GM12878 (cell line): ENCODE measurements at regions not wholly inside any gene's neighbourhood (a gene's known extent, or its start where the extent isn't known, plus 50 kb on each side); places are given as distances from the start of the nearest gene placed in this dataset.
A peak's percentile ranks its signal among the peaks of the same experiment; 100 is the strongest.

Source experiments
- ATAC-seq: fragments of 200-7000 bp; cut with Tn5 transposase; 3 replicates; pipeline ENCODE4 v1.9.1; 2020; ENCODE audit warnings: mild to moderate bottlenecking, moderate library complexity
- BruUV-seq: library from RNA; stranded (reverse); fragments of 400-500 nt; replicated peaks from 2 replicates; lab custom pipeline; 2021; lab: Mats Ljungman, UMichigan
- CTCF ChIA-PET: fragments of 300-600 bp; sonication (Branson Sonifier 250); formaldehyde crosslinking; extraction: SDS; loops from one replicate; lab custom pipeline; 2021; ENCODE audit warnings: inconsistent platforms; lab: Yijun Ruan, JAX
- POLR2A ChIA-PET: fragments of 350-600 bp; formaldehyde crosslinking; extraction: SDS; loops from one replicate; lab custom pipeline; 2021; ENCODE audit warnings: inconsistent platforms; lab: Charles Lee
- RAD21 ChIA-PET: fragments of 300-600 bp; sonication (Branson Sonifier 250); formaldehyde crosslinking; loops from one replicate; lab custom pipeline; 2023; ENCODE audit warnings: antibody characterized with exemption; ENCODE audit not compliant: unreplicated experiment; lab: Charles Lee
- SMC1A ChIA-PET: fragments of 300-600 bp; sonication (Branson Sonifier 250); formaldehyde crosslinking; loops from one replicate; lab custom pipeline; 2023; ENCODE audit not compliant: unreplicated experiment, uncharacterized antibody; lab: Charles Lee
- DNase-seq: peaks from one replicate; pipeline ENCODE4 v3.0.0-alpha.2; 2011; ENCODE audit warnings: low read depth, low spot score
- FAIRE-seq: peaks from 3 replicates; lab custom pipeline; 2011; peaks lifted over from hg19 to GRCh38; lab: Jason Lieb, UNC
- H2AFZ ChIP-seq: 2 replicates; pipeline ENCODE4 v1.6.0; 2011; ENCODE audit warnings: low read depth, low read length, control low read depth; ENCODE audit not compliant: control insufficient read depth
- H3K27ac ChIP-seq: 2 replicates; pipeline ENCODE4 v1.5.1; 2011; ENCODE audit warnings: control low read depth; ENCODE audit not compliant: control insufficient read depth, insufficient read depth
- H3K27me3 ChIP-seq, 2 experiments: replicated peaks in 1 of 2; 2 replicates each; pipeline versions ENCODE4 v1.6.0 to v1.6.1; 2011; ENCODE audit warnings: low read length in 1 of 2; ENCODE audit not compliant: control insufficient read depth in 2 of 2, insufficient read depth in 2 of 2
- H3K36me3 ChIP-seq, 2 experiments: 2 replicates each; pipeline ENCODE4 v1.5.1; 2011; ENCODE audit warnings: low read length in 1 of 2; ENCODE audit not compliant: control insufficient read depth in 2 of 2, insufficient read depth in 2 of 2
- H3K4me1 ChIP-seq: 2 replicates; pipeline ENCODE4 v1.6.1; 2011; ENCODE audit warnings: mild to moderate bottlenecking, low read length, moderate library complexity, mixed read lengths; ENCODE audit not compliant: control insufficient read depth, insufficient read depth
- H3K4me2 ChIP-seq: 2 replicates; pipeline ENCODE4 v1.6.0; 2011; ENCODE audit warnings: control low read depth; ENCODE audit not compliant: control insufficient read depth, insufficient read depth
- H3K4me3 ChIP-seq: fragments of 200-600 bp; sonication (generic); 2 replicates; pipeline ENCODE4 v1.5.1; 2016
- H3K79me2 ChIP-seq: 2 replicates; pipeline ENCODE4 v1.6.0; 2011; ENCODE audit warnings: low read length; ENCODE audit not compliant: control insufficient read depth, insufficient read depth
- H3K9ac ChIP-seq: 2 replicates; pipeline ENCODE4 v1.8.0; 2011; ENCODE audit warnings: low read length, control low read depth, mixed read lengths; ENCODE audit not compliant: control insufficient read depth, insufficient read depth
- H3K9me3 ChIP-seq: replicated peaks from 3 replicates; pipeline ENCODE4 v1.5.1; 2011; ENCODE audit warnings: mild to moderate bottlenecking, low read length; ENCODE audit not compliant: control insufficient read depth, insufficient read depth
- H4K20me1 ChIP-seq: 2 replicates; pipeline ENCODE4 v1.6.0; 2011; ENCODE audit not compliant: control insufficient read depth, insufficient read depth
- ATF2 ChIP-seq: IDR thresholded peaks from 2 replicates; pipeline ENCODE4 v1.6.1; 2012; ENCODE audit warnings: low read length, inconsistent platforms
- BCL3 ChIP-seq: IDR thresholded peaks from 2 replicates; pipeline ENCODE4 v1.6.1; 2011; ENCODE audit warnings: borderline replicate concordance, low read depth, mild to moderate bottlenecking, moderate library complexity, low read length; ENCODE audit not compliant: insufficient read depth, poor library complexity, severe bottlenecking
- CHD4 ChIP-seq: fragments of 200-600 bp; sonication (generic); IDR thresholded peaks from 2 replicates; pipeline ENCODE4 v1.6.1; 2016; ENCODE audit warnings: mild to moderate bottlenecking
- IKZF1 ChIP-seq: fragments of 450-650 bp; conservative IDR thresholded peaks from 2 replicates; pipeline ENCODE4 v1.6.1; 2017; ENCODE audit warnings: antibody characterized with exemption, mild to moderate bottlenecking
- KLF5 ChIP-seq: fragments of 450-650 bp; IDR thresholded peaks from 2 replicates; pipeline ENCODE4 v1.6.1; 2014; ENCODE audit warnings: mild to moderate bottlenecking; ENCODE audit not compliant: partially characterized antibody
- MTA3 ChIP-seq: IDR thresholded peaks from 2 replicates; pipeline ENCODE4 v1.6.1; 2012; ENCODE audit warnings: low read length, inconsistent platforms, borderline replicate concordance
- NFYA ChIP-seq: IDR thresholded peaks from 2 replicates; pipeline ENCODE4 v1.6.1; 2011; ENCODE audit warnings: low read depth, mild to moderate bottlenecking, low read length, improper control_type of control experiment, borderline replicate concordance
- PAX5 ChIP-seq: IDR thresholded peaks from 2 replicates; pipeline ENCODE4 v1.6.1; 2011; ENCODE audit warnings: low read depth, low read length, borderline replicate concordance
- RELB ChIP-seq: fragments of 450-650 bp; IDR thresholded peaks from 2 replicates; pipeline ENCODE4 v1.6.1; 2017; ENCODE audit warnings: low read depth, mild to moderate bottlenecking, moderate library complexity
- TARDBP ChIP-seq: IDR thresholded peaks from 2 replicates; pipeline ENCODE4 v1.6.1; 2016; ENCODE audit warnings: borderline replicate concordance
- ZNF207 ChIP-seq: fragments of 450-650 bp; IDR thresholded peaks from 2 replicates; pipeline ENCODE4 v1.6.1; 2014; ENCODE audit warnings: antibody characterized with exemption, mild to moderate bottlenecking, borderline replicate concordance
- WGBS: methylation state at CpG from one replicate; pipeline ENCODE4 v1.1.6; 2016; ENCODE audit warnings: low lambda C conversion rate; ENCODE audit not compliant: insufficient replicate concordance, insufficient coverage; ENCODE audit errors: missing lambda C conversion rate; 5-methylcytosine and 5-hydroxymethylcytosine counted together
- in situ Hi-C: fragments of 300-500 bp; cut with MboI; formaldehyde crosslinking; loops from 9 replicates; pipeline ENCODE4 v1.14.3; 2018; ENCODE audit warnings: mixed read lengths
- intact Hi-C: fragments of 100-400 bp; cut with micrococcal nuclease; formaldehyde crosslinking; loops from one replicate; pipeline ENCODE4 v1.14.2; 2022; ENCODE audit not compliant: unreplicated experiment

- TF ChIP-seq KLF5 (no peak), TARDBP (no peak)
Observed at GRCh38 chr7:83806538-83806937, 157.6 kb upstream of the SEMA3E start (continued).

GRCh38 chr7:83799333-83799732 is 150.4 kb upstream of the SEMA3E start:
- TF ChIP-seq ZNF207 (no peak), PAX5 (no peak), NFYA (no peak)
- BruUV-seq, result no TSS peak
- no peak overlapping the region for H3K4me2 ChIP-seq
- H3K36me3 ChIP-seq, result no peaks in the 10 kb centered on the region
- 67% methylated on average over 4 of the region's 5 CpGs for WGBS
- no peaks in the 10 kb centered on the region for H3K9me3 ChIP-seq
- POLR2A ChIA-PET, result no interaction called here
- in situ Hi-C loops, result no loop called here
- no peak for DNase-seq
- no peak for FAIRE-seq
- no peak overlapping the region for H3K27ac ChIP-seq
- SMC1A ChIA-PET, result interaction anchor here (0.6 to 2.7 kb wide), 2 partner anchors 39 to 61 kb away, joined by 3 to 9 read pairs; no protein-coding TSS in a partner anchor
- intact Hi-C loops, result loop anchor here (5.0 kb wide), 1 partner anchor 133 kb away; no protein-coding TSS in a partner anchor
- RAD21 ChIA-PET, result interaction anchor here (1.3 to 1.4 kb wide), 2 partner anchors 27 to 116 kb away, joined by 4 read pairs; no protein-coding TSS in a partner anchor
- H3K4me1 ChIP-seq, result peaks cover 18% of the 10 kb centered on the region
- H4K20me1 ChIP-seq, result no peaks in the 10 kb centered on the region
- CTCF ChIA-PET, result no interaction called here
- H2AFZ ChIP-seq, result no peak overlapping the region
- no peaks in the 10 kb centered on the region for H3K27me3 ChIP-seq
- H3K9ac ChIP-seq, result no peak overlapping the region
- no peak overlapping the region for H3K4me3 ChIP-seq
- H3K79me2 ChIP-seq, result no peaks in the 10 kb centered on the region
- no peak for ATAC-seq

- POLR2A ChIA-PET, result interaction anchor here (0.7 kb wide), 1 partner anchor 10 kb away, joined by 3 read pairs; no protein-coding TSS in a partner anchor
- FAIRE-seq, result peak; percentile 76
- H4K20me1 ChIP-seq, result no peaks in the 10 kb centered on the region
- WGBS, result 29% methylated on average over 5 of the region's 5 CpGs
- no TSS peak for BruUV-seq
- peak; percentile 55 for DNase-seq
- no peaks in the 10 kb centered on the region for H3K79me2 ChIP-seq
- RAD21 ChIA-PET, result interaction anchor here (1.3 to 1.4 kb wide), 2 partner anchors 28 to 115 kb away, joined by 4 read pairs; no protein-coding TSS in a partner anchor
- ATAC-seq, result peak; percentile 82
- no peaks in the 10 kb centered on the region for H3K9me3 ChIP-seq
- SMC1A ChIA-PET, result interaction anchor here (0.6 to 2.7 kb wide), 5 partner anchors 9 to 60 kb away, joined by 3 to 9 read pairs (median 3); no protein-coding TSS in a partner anchor
- peak overlapping the region; percentile 26; the same call in 1 of the 2 replicates for H3K4me2 ChIP-seq
- CTCF ChIA-PET, result interaction anchor here (0.7 to 1.1 kb wide), 2 partner anchors 10 to 122 kb away, joined by 3 read pairs; no protein-coding TSS in a partner anchor
- no peak overlapping the region for H2AFZ ChIP-seq
- H3K4me1 ChIP-seq, result peaks cover 18% of the 10 kb centered on the region
- intact Hi-C loops, result loop anchor here (5.0 kb wide), 1 partner anchor 134 kb away; no protein-coding TSS in a partner anchor
- H3K9ac ChIP-seq, result no peak overlapping the region
- no peak overlapping the region for H3K4me3 ChIP-seq
- H3K27me3 ChIP-seq, result no peaks in the 10 kb centered on the region
- H3K27ac ChIP-seq, result peak overlapping the region; percentile 9; the same call in 1 of the 2 replicates
- in situ Hi-C loops, result no loop called here
- no peaks in the 10 kb centered on the region for H3K36me3 ChIP-seq
- TF ChIP-seq IKZF1, result peak; percentile 98
- TF ChIP-seq RELB, result peak; percentile 93
- peak; percentile 51 for TF ChIP-seq BCL3
- TF ChIP-seq ATF2, result peak; percentile 82
- peak; percentile 97 for TF ChIP-seq MTA3
- TF ChIP-seq CHD4, result no peak
Observed at GRCh38 chr7:83798489-83798888, 149.6 kb upstream of the SEMA3E start.
